Kidney (tissue), 13 donors: ENCODE measurements at regions not wholly inside any gene's neighbourhood (a gene's known extent, or its start where the extent isn't known, plus 50 kb on each side); places are given as distances from the start of the nearest gene placed in this dataset.
"Not testable (repeated sequence)": the region's sequence is repeated elsewhere in the genome, so short reads cannot be mapped to it uniquely, and the experiment has no call there.

ENCODE experiments used
- DNase-seq, 5 donors: peaks; one replicate each; pipeline ENCODE4 v3.0.0-alpha.2; 2013 to 2020
- FAIRE-seq: peaks from 2 replicates; lab custom pipeline; 2012; peaks lifted over from hg19 to GRCh38; lab: Jason Lieb, UNC
- H3K27ac ChIP-seq, 2 donors: one replicate each; pipeline ENCODE4 v1.7.0; 2013; ENCODE audit warnings: low read depth in 2 of 2, low read length in 2 of 2, inconsistent platforms in 1 of 2
- H3K27me3 ChIP-seq: one replicate; pipeline ENCODE4 v1.7.1; 2013; ENCODE audit warnings: low read length, inconsistent platforms; ENCODE audit not compliant: control insufficient read depth, insufficient read depth
- H3K36me3 ChIP-seq, 3 donors: one replicate each; pipeline versions ENCODE4 v1.7.0 to v1.7.1; 2013; ENCODE audit warnings: low read length in 3 of 3, control low read depth in 1 of 3, inconsistent platforms in 1 of 3; ENCODE audit not compliant: insufficient read depth in 3 of 3, control insufficient read depth in 2 of 3
- H3K4me1 ChIP-seq, 3 donors: one replicate each; pipeline versions ENCODE4 v1.7.0 to v1.7.1; 2013; ENCODE audit warnings: low read length in 3 of 3, inconsistent platforms in 1 of 3, low read depth in 1 of 3; ENCODE audit not compliant: control insufficient read depth in 2 of 3, insufficient read depth in 2 of 3
- H3K4me3 ChIP-seq, 3 donors: one replicate each; pipeline versions ENCODE4 v1.7.0 to v1.8.1; 2013; ENCODE audit warnings: low read length in 3 of 3, control low read depth in 1 of 3, inconsistent platforms in 1 of 3
- H3K9ac ChIP-seq, 3 donors: one replicate each; pipeline versions ENCODE4 v1.7.0 to v1.7.1; 2013; ENCODE audit warnings: low read length in 3 of 3, control low read depth in 1 of 3, inconsistent platforms in 1 of 3
- H3K9me3 ChIP-seq, 3 donors: one replicate each; pipeline versions ENCODE4 v1.7.0 to v1.7.1; 2013; ENCODE audit warnings: low read length in 3 of 3, control low read depth in 1 of 3, inconsistent platforms in 1 of 3; ENCODE audit not compliant: control insufficient read depth in 2 of 3, insufficient read depth in 1 of 3
- intact Hi-C: fragments of 100-400 bp; cut with DNase I; formaldehyde crosslinking; loops from one replicate; pipeline ENCODE4 v1.11.1; 2022
- TF ChIP-seq, protein P1 (sequence below): IDR thresholded peaks from 3 replicates; pipeline ENCODE4 v1.5.1; 2012; ENCODE audit warnings: mild to moderate bottlenecking, moderate library complexity, borderline replicate concordance; ENCODE audit not compliant: insufficient read depth; ENCODE audit errors: extremely low read depth
- donor health status: control.
- donor health status: control.
- donor health status: control.
- donor health status: control.
- donor health status: control.
- donor health status: DM: yes; HTN: yes; CAD: no.
- donor health status: Normal renal cell carcinoma (clear cell type).

DNA sequence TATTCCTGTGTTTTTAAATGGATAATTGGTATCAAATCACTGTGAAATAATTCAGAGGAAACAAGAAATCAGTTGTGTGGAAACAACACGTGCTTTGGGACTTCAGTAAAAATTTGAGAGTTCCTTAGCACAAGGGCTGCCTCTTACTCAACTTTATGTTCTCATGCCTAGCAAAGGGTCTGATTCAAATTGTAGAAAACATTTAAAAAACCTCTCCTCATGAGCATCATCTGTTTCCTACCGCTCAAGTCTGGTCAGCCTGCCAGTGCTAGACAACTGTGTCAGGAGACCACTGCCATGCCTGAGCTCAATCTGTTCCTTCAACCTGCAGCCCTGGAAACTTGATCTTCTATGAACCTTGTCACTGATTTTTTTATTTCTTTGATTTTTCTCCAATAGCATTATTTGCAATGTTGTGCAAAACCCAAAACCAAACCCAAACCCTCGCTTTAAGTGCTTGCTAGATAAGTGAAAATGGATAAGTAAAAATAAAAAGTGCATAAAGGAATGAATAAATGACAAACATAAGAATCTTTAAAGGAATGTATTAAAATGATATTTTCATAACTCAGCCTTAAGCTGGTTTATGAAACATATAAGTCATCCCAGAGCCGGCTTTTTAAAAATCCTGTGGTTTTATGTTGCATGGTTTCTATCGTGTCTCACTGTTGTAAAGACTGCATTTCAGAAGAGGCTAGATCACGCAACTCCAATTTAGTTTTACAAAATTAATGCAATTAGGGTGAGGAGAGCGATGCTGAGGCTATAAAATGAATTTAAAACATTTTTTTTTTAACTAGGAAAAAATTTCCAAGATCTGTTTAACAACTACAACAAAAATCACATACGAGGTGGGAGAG lies 361.2 kb upstream of the PDE3A start:
- H3K9me3 ChIP-seq, result no peaks in the 10 kb centered on the region
- H3K9ac ChIP-seq, result no peak overlapping the region
- no peak overlapping the region for H3K27ac ChIP-seq
- FAIRE-seq (no peak), DNase-seq (no peak)
- H3K36me3 ChIP-seq, result no peaks in the 10 kb centered on the region
- no peaks in the 10 kb centered on the region for H3K27me3 ChIP-seq
- TF ChIP-seq, protein P1, sequence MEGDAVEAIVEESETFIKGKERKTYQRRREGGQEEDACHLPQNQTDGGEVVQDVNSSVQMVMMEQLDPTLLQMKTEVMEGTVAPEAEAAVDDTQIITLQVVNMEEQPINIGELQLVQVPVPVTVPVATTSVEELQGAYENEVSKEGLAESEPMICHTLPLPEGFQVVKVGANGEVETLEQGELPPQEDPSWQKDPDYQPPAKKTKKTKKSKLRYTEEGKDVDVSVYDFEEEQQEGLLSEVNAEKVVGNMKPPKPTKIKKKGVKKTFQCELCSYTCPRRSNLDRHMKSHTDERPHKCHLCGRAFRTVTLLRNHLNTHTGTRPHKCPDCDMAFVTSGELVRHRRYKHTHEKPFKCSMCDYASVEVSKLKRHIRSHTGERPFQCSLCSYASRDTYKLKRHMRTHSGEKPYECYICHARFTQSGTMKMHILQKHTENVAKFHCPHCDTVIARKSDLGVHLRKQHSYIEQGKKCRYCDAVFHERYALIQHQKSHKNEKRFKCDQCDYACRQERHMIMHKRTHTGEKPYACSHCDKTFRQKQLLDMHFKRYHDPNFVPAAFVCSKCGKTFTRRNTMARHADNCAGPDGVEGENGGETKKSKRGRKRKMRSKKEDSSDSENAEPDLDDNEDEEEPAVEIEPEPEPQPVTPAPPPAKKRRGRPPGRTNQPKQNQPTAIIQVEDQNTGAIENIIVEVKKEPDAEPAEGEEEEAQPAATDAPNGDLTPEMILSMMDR, result no peak
- no peak overlapping the region for H3K4me3 ChIP-seq
- H3K4me1 ChIP-seq, result no peaks in the 10 kb centered on the region
- intact Hi-C loops, result no loop called here

DNA sequence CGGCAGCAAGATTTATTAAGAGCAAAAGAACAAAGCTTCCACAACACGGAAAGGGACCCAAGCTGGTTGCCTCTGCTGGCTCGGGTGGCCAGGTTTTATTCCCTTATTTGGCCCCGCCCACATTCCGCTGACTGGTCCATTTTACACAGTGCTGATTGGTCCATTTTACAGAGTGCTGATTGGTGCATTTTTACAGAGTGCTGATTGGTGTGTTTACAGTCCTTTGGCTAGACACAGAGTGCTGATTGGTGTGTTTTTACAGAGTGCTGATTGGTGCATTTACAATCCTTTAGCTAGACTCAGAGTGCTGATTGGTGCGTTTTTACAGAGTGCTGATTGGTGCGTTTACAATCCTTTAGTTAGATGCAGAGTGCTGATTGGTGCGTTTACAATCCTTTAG lies 358.4 kb upstream of the PDE3A start:
- intact Hi-C loops, result not testable (repeated sequence)

DNA sequence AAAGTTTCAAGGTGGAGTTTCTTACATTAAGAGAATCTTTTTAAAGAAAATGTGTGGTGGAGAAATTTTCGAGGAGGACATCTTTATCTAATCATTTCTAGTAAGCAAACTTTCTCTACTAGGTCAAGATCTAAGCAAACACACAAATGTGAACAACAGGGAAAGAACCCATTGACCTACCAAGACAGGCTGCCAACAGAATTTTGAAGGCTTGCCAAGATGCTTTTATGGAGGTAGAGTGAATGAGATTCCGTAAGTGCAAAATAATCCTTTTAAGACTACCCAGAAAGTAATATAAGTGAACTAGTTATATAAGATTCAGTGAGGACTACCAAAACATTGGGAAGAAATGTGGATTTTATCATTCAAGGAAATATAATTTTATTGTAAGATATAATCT lies 357.1 kb upstream of the PDE3A start:
- intact Hi-C loops, result no loop called here
- H3K9me3 ChIP-seq, result no peaks in the 10 kb centered on the region
- TF ChIP-seq, protein P1, result no peak
- no peak overlapping the region for H3K4me3 ChIP-seq
- H3K27ac ChIP-seq, result no peak overlapping the region
- no peaks in the 10 kb centered on the region for H3K36me3 ChIP-seq
- DNase-seq (no peak), FAIRE-seq (peak; percentile 74)
- H3K9ac ChIP-seq, result no peak overlapping the region
- no peaks in the 10 kb centered on the region for H3K27me3 ChIP-seq
- no peaks in the 10 kb centered on the region for H3K4me1 ChIP-seq

More for the DNA sequence above, 358.4 kb upstream of the PDE3A start:
- H3K27ac ChIP-seq, H3K36me3 ChIP-seq, H3K9me3 ChIP-seq, H3K27me3 ChIP-seq, FAIRE-seq, DNase-seq, H3K4me1 ChIP-seq, H3K9ac ChIP-seq, H3K4me3 ChIP-seq: not testable (repeated sequence)

DNA sequence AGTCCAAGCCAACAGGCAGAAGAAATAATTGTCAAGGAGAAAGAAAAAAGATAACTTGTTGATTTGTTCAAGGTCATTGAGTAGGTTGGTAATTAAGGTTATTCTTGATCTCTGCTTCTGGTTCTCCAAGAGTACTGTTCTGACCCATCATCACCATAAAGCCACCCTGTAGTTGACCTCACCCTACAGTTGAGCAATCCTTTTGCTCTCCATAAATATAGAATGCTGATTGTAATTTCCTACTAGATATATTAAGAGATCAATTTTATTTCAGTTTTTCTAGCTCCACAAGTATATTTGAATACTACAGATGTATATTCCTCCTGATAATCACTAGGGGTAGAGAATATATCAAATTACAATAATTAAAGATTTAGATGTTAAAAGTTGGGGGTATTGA lies 350.5 kb upstream of the PDE3A start:
- TF ChIP-seq, protein P1, result no peak
- H3K9ac ChIP-seq, result no peak overlapping the region
- H3K9me3 ChIP-seq, result no peaks in the 10 kb centered on the region
- intact Hi-C loops, result no loop called here
- H3K27ac ChIP-seq, result no peak overlapping the region
- no peaks in the 10 kb centered on the region for H3K36me3 ChIP-seq
- no peak overlapping the region for H3K4me3 ChIP-seq
- FAIRE-seq, result no peak
- no peaks in the 10 kb centered on the region for H3K4me1 ChIP-seq
- no peaks in the 10 kb centered on the region for H3K27me3 ChIP-seq
- DNase-seq, result no peak
